HG03520 (cell line): ENCODE measurements at regions not wholly inside any gene's neighbourhood (a gene's known extent, or its start where the extent isn't known, plus 50 kb on each side); places are given as distances from the start of the nearest gene placed in this dataset.

Experiments
- ATAC-seq: cut with Tn5 transposase; IDR thresholded peaks from one replicate; pipeline ENCODE4 v1.9.1; 2021; ENCODE audit warnings: mild to moderate bottlenecking, moderate library complexity; ENCODE audit not compliant: unreplicated experiment

GRCh38 chr20:12354725-12355124 lies 437.0 kb downstream of the BTBD3 start:
- ATAC-seq: no peak

GRCh38 chr20:12355185-12355584 lies 437.5 kb downstream of the BTBD3 start:
- no peak for ATAC-seq

GRCh38 chr20:12358006-12358654 lies 440.4 kb downstream of the BTBD3 start:
- ATAC-seq: no peak

GRCh38 chr20:12358655-12359009 lies 440.9 kb downstream of the BTBD3 start:
- ATAC-seq: no peak

GRCh38 chr20:12371990-12372389 lies 454.3 kb downstream of the BTBD3 start:
- no peak for ATAC-seq

- no peak for ATAC-seq
Observed at GRCh38 chr20:12372557-12372956, 454.9 kb downstream of the BTBD3 start.

- no peak for ATAC-seq
Observed at GRCh38 chr20:12375967-12376366, 458.3 kb downstream of the BTBD3 start.

GRCh38 chr20:12383821-12384220 lies 466.1 kb downstream of the BTBD3 start:
- ATAC-seq: no peak

GRCh38 chr20:12386821-12387220 lies 469.1 kb downstream of the BTBD3 start:
- ATAC-seq: no peak

- ATAC-seq: no peak
Observed at GRCh38 chr20:12391099-12391498, 473.4 kb downstream of the BTBD3 start.

- no peak for ATAC-seq
Observed at GRCh38 chr20:12394786-12395185, 477.1 kb downstream of the BTBD3 start.

GRCh38 chr20:12395353-12395752 lies 477.7 kb downstream of the BTBD3 start:
- ATAC-seq: no peak

- no peak for ATAC-seq
Observed at GRCh38 chr20:12395760-12396159, 478.1 kb downstream of the BTBD3 start.

GRCh38 chr20:12399110-12399836 lies 481.6 kb downstream of the BTBD3 start:
- ATAC-seq: no peak

- no peak for ATAC-seq
Observed at GRCh38 chr20:12404941-12405340, 487.2 kb downstream of the BTBD3 start.

- ATAC-seq: no peak
Observed at GRCh38 chr20:12406978-12407377, 489.3 kb downstream of the BTBD3 start.

- no peak for ATAC-seq
Observed at GRCh38 chr20:12409501-12409900, 491.8 kb downstream of the BTBD3 start.

GRCh38 chr20:12410783-12411182 lies 493.1 kb downstream of the BTBD3 start:
- no peak for ATAC-seq

GRCh38 chr20:12411246-12411940 lies 493.7 kb downstream of the BTBD3 start:
- no peak for ATAC-seq

- no peak for ATAC-seq
Observed at GRCh38 chr20:12413116-12413515, 495.4 kb downstream of the BTBD3 start.

- ATAC-seq: no peak
Observed at GRCh38 chr20:12414446-12415274, 497.0 kb downstream of the BTBD3 start.
